H1 (cell line): ENCODE measurements at regions not wholly inside any gene's neighbourhood (a gene's known extent, or its start where the extent isn't known, plus 50 kb on each side); places are given as distances from the start of the nearest gene placed in this dataset.

Source experiments
- CTCF ChIA-PET: fragments of 300-600 bp; sonication (Branson Sonifier 250); formaldehyde crosslinking; loops from one replicate; lab custom pipeline; 2021; ENCODE audit not compliant: partially characterized antibody; lab: Charles Lee
- POLR2A ChIA-PET: fragments of 300-600 bp; sonication (Branson Sonifier 250); formaldehyde crosslinking; loops from one replicate; lab custom pipeline; 2021; ENCODE audit warnings: inconsistent platforms; ENCODE audit not compliant: partially characterized antibody; lab: Charles Lee
- DNase-seq, 2 experiments: peaks; one replicate each; pipeline versions ENCODE4 v3.0.0 to v3.0.0-alpha.2; 2010 to 2022; ENCODE audit warnings: low spot score in 2 of 2, low read depth in 1 of 2, mixed read lengths in 1 of 2
- FAIRE-seq: peaks from 2 replicates; lab custom pipeline; 2011; peaks lifted over from hg19 to GRCh38; lab: Jason Lieb, UNC
- H2AFZ ChIP-seq: 2 replicates; pipeline ENCODE4 v1.8.1; 2012; ENCODE audit warnings: low read length, inconsistent platforms
- H2AK5ac ChIP-seq: 2 replicates; pipeline ENCODE4 v1.6.1; 2013; ENCODE audit warnings: low read depth, low read length
- H2BK120ac ChIP-seq: replicated peaks from 2 replicates; pipeline ENCODE3; 2013; ENCODE audit warnings: low read depth, low read length, inconsistent platforms
- H2BK12ac ChIP-seq: 2 replicates; pipeline ENCODE4 v1.6.1; 2013; ENCODE audit warnings: low read depth, low read length
- H2BK15ac ChIP-seq: 2 replicates; pipeline ENCODE4 v1.6.1; 2013; ENCODE audit warnings: low read length
- H2BK20ac ChIP-seq: 2 replicates; pipeline ENCODE4 v1.6.1; 2013; ENCODE audit warnings: low read length
- H2BK5ac ChIP-seq: 2 replicates; pipeline ENCODE4 v1.6.1; 2013; ENCODE audit warnings: low read depth, low read length
- H3K14ac ChIP-seq: 2 replicates; pipeline ENCODE4 v1.6.1; 2013; ENCODE audit warnings: inconsistent platforms; ENCODE audit not compliant: insufficient read length
- H3K18ac ChIP-seq: 2 replicates; pipeline ENCODE4 v1.6.1; 2013; ENCODE audit warnings: low read length; ENCODE audit errors: extremely low read depth
- H3K23ac ChIP-seq: 2 replicates; pipeline ENCODE4 v1.6.1; 2013; ENCODE audit warnings: inconsistent platforms; ENCODE audit not compliant: insufficient read length
- H3K23me2 ChIP-seq: 2 replicates; pipeline ENCODE4 v1.6.1; 2013; ENCODE audit warnings: low read depth, low read length
- H3K27ac ChIP-seq: 2 replicates; pipeline ENCODE4 v1.6.1; 2011; ENCODE audit warnings: low read depth, low read length, inconsistent platforms
- H3K27me3 ChIP-seq, 4 experiments: replicated peaks in 1 of 4; 1 replicate in 1 of 4; 2 replicates in 3 of 4; pipeline versions ENCODE4 v1.6.1 to v1.8.1; 2011 to 2013; ENCODE audit warnings: low read length in 3 of 4, mild to moderate bottlenecking in 3 of 4, inconsistent platforms in 2 of 4, mixed read lengths in 2 of 4, moderate library complexity in 1 of 4; ENCODE audit not compliant: control insufficient read depth in 3 of 4, insufficient read depth in 3 of 4; ENCODE audit errors: extremely low read depth in 1 of 4
- H3K36me3 ChIP-seq, 4 experiments: 2 replicates each; pipeline versions ENCODE4 v1.6.1 to v1.8.1; 2011 to 2013; ENCODE audit warnings: mild to moderate bottlenecking in 4 of 4, low read length in 3 of 4, moderate library complexity in 2 of 4, control low read depth in 1 of 4, inconsistent platforms in 1 of 4; ENCODE audit not compliant: insufficient read depth in 4 of 4, control insufficient read depth in 2 of 4
- H3K4ac ChIP-seq: replicated peaks from 2 replicates; pipeline ENCODE3; 2013; ENCODE audit warnings: low read length, low read depth, mixed read lengths, inconsistent platforms; ENCODE audit not compliant: insufficient read length
- H3K4me1 ChIP-seq, 4 experiments: replicated peaks in 1 of 4; 1 replicate in 1 of 4; 2 replicates in 3 of 4; pipeline versions ENCODE4 v1.6.1 to v1.8.1; 2011 to 2013; ENCODE audit warnings: low read length in 3 of 4, inconsistent platforms in 2 of 4, mixed read lengths in 1 of 4; ENCODE audit not compliant: insufficient read depth in 4 of 4, control insufficient read depth in 3 of 4
- H3K4me2 ChIP-seq, 2 experiments: 2 replicates each; pipeline versions ENCODE4 v1.6.1 to v1.8.1; 2011 to 2013; ENCODE audit warnings: low read depth in 2 of 2, low read length in 2 of 2, control low read depth in 1 of 2, inconsistent platforms in 1 of 2, mild to moderate bottlenecking in 1 of 2; ENCODE audit not compliant: insufficient read depth in 1 of 2
- H3K4me3 ChIP-seq, 4 experiments: fragments of 200-600, 300-600 bp in 1 of 4; sonication (generic), shearing (Covaris generic), sonication (Bioruptor Twin) in 1 of 4; 2 replicates each; pipeline versions ENCODE4 v1.5.1 to v1.8.1; 2011 to 2016; ENCODE audit warnings: low read length in 4 of 4, low read depth in 3 of 4, control low read depth in 2 of 4, inconsistent platforms in 2 of 4, mild to moderate bottlenecking in 2 of 4, mixed read lengths in 1 of 4, moderate library complexity in 1 of 4; ENCODE audit not compliant: insufficient read depth in 2 of 4; ENCODE audit errors: extremely low read depth in 1 of 4
- H3K56ac ChIP-seq: replicated peaks from 2 replicates; pipeline ENCODE3; 2013; ENCODE audit warnings: low read depth, mild to moderate bottlenecking, mixed read lengths, low read length, inconsistent platforms; ENCODE audit not compliant: insufficient read length
- H3K79me1 ChIP-seq: 2 replicates; pipeline ENCODE4 v1.6.1; 2013; ENCODE audit warnings: low read depth, low read length, control low read depth
- H3K79me2 ChIP-seq, 2 experiments: 2 replicates each; pipeline versions ENCODE4 v1.6.1 to v1.8.1; 2012 to 2013; ENCODE audit warnings: low read length in 2 of 2, mild to moderate bottlenecking in 2 of 2, inconsistent platforms in 1 of 2; ENCODE audit not compliant: insufficient read depth in 2 of 2, control insufficient read depth in 1 of 2
- H3K9ac ChIP-seq, 4 experiments: replicated peaks in 1 of 4; 1 replicate in 1 of 4; 2 replicates in 3 of 4; pipeline versions ENCODE4 v1.6.1 to v1.8.1; 2011 to 2013; ENCODE audit warnings: low read depth in 3 of 4, low read length in 3 of 4, control low read depth in 2 of 4, mild to moderate bottlenecking in 2 of 4, moderate library complexity in 2 of 4, inconsistent platforms in 1 of 4; ENCODE audit errors: extremely low read depth in 1 of 4
- H3K9me3 ChIP-seq, 2 experiments: 2 replicates each; pipeline versions ENCODE4 v1.6.1 to v1.8.1; 2012 to 2013; ENCODE audit warnings: mild to moderate bottlenecking in 2 of 2, moderate library complexity in 2 of 2, control low read depth in 1 of 2, inconsistent platforms in 1 of 2, low read depth in 1 of 2, low read length in 1 of 2, mixed read lengths in 1 of 2; ENCODE audit not compliant: insufficient read depth in 2 of 2
- H4K20me1 ChIP-seq, 2 experiments: replicated peaks in 1 of 2; 2 replicates each; pipeline versions ENCODE3 to v1.8.1; 2011 to 2013; ENCODE audit warnings: inconsistent platforms in 2 of 2, low read length in 2 of 2, mild to moderate bottlenecking in 1 of 2; ENCODE audit not compliant: insufficient read depth in 2 of 2, control insufficient read depth in 1 of 2
- H4K5ac ChIP-seq: 2 replicates; pipeline ENCODE4 v1.6.1; 2013; ENCODE audit warnings: low read length, low read depth, mixed read lengths, inconsistent platforms; ENCODE audit not compliant: insufficient read length
- H4K8ac ChIP-seq: 2 replicates; pipeline ENCODE4 v1.8.0; 2013; ENCODE audit warnings: mild to moderate bottlenecking, moderate library complexity, low read length, inconsistent platforms; ENCODE audit not compliant: insufficient read depth; ENCODE audit errors: extremely low read depth
- H4K91ac ChIP-seq: replicated peaks from 2 replicates; pipeline ENCODE3; 2013; ENCODE audit warnings: low read length, mixed read lengths, inconsistent platforms; ENCODE audit not compliant: insufficient read length
- ASH2L ChIP-seq: fragments of 200-600, 300-600 bp; sonication (generic); IDR thresholded peaks from one replicate; pipeline ENCODE4 v1.7.1; 2017; ENCODE audit warnings: low read length
- CBX5 ChIP-seq: fragments of 300-800, 300-1000 bp; sonication (generic); IDR thresholded peaks from 2 replicates; pipeline ENCODE4 v1.7.1; 2016; ENCODE audit warnings: antibody characterized with exemption, low read length, low read depth
- EP300 ChIP-seq, 2 experiments: IDR thresholded peaks; 1 replicate in 1 of 2; 2 replicates in 1 of 2; pipeline ENCODE4 v1.6.1; 2011 to 2012; ENCODE audit warnings: low read depth in 2 of 2, low read length in 2 of 2, mild to moderate bottlenecking in 2 of 2, borderline replicate concordance in 1 of 2, inconsistent platforms in 1 of 2, moderate library complexity in 1 of 2
- EZH2 ChIP-seq: fragments of 200-600 bp; sonication (generic); IDR thresholded peaks from 2 replicates; pipeline ENCODE4 v1.7.1; 2012; ENCODE audit warnings: low read depth, mild to moderate bottlenecking, moderate library complexity, low read length, inconsistent platforms; ENCODE audit not compliant: severe bottlenecking
- GTF2F1 ChIP-seq: IDR thresholded peaks from 2 replicates; pipeline ENCODE4 v1.6.1; 2012; ENCODE audit warnings: low read depth, low read length, improper control_type of control experiment, borderline replicate concordance
- JUN ChIP-seq: IDR thresholded peaks from 2 replicates; pipeline ENCODE4 v1.6.1; 2011; ENCODE audit warnings: low read depth, mild to moderate bottlenecking, improper control_type of control experiment, low read length
- KDM5A ChIP-seq: fragments of 200-600 bp; IDR thresholded peaks from 2 replicates; pipeline ENCODE4 v1.7.1; 2012; ENCODE audit warnings: mild to moderate bottlenecking, low read length, inconsistent platforms, mixed read lengths
- NRF1 ChIP-seq: IDR thresholded peaks from 2 replicates; pipeline ENCODE4 v1.6.1; 2011; ENCODE audit warnings: mild to moderate bottlenecking, low read depth, low read length, improper control_type of control experiment
- RBBP5 ChIP-seq: IDR thresholded peaks from 2 replicates; pipeline ENCODE4 v1.7.1; 2012; ENCODE audit warnings: low read depth, mild to moderate bottlenecking, inconsistent platforms, low read length, moderate library complexity, borderline replicate concordance
- RNF2 ChIP-seq: fragments of 200-900, 300-1000 bp; sonication (generic); IDR thresholded peaks from 2 replicates; pipeline ENCODE4 v1.7.1; 2016; ENCODE audit warnings: borderline replicate concordance, low read depth, mild to moderate bottlenecking, antibody characterized with exemption, low read length; ENCODE audit not compliant: poor library complexity, severe bottlenecking; ENCODE audit errors: missing control alignments
- SP1 ChIP-seq: IDR thresholded peaks from 2 replicates; pipeline ENCODE4 v1.6.1; 2011; ENCODE audit warnings: low read depth, low read length
- TBP ChIP-seq: IDR thresholded peaks from 2 replicates; pipeline ENCODE4 v1.6.1; 2011; ENCODE audit warnings: low read depth, low read length, improper control_type of control experiment
- TEAD4 ChIP-seq: IDR thresholded peaks from 2 replicates; pipeline ENCODE4 v1.6.1; 2012; ENCODE audit warnings: low read depth, low read length, inconsistent platforms, mixed read lengths
- WGBS, 2 experiments: shearing (Covaris generic) in 1 of 2; methylation state at CpG; one replicate each; pipeline versions ENCODE4 v1.1.6 to v1.1.7; 2013 to 2015; ENCODE audit warnings: low lambda C conversion rate in 2 of 2, mixed read lengths in 2 of 2, inconsistent platforms in 1 of 2, low coverage in 1 of 2, missing lambda C conversion rate in 1 of 2; ENCODE audit not compliant: insufficient replicate concordance in 2 of 2, insufficient coverage in 1 of 2, insufficient read length in 1 of 2; ENCODE audit errors: extremely low coverage in 1 of 2, missing lambda C conversion rate in 1 of 2; 5-methylcytosine and 5-hydroxymethylcytosine counted together
- TF ChIP-seq, protein P1 (sequence below): IDR thresholded peaks from 2 replicates; pipeline ENCODE4 v1.6.1; 2012; ENCODE audit warnings: inconsistent platforms

DNA sequence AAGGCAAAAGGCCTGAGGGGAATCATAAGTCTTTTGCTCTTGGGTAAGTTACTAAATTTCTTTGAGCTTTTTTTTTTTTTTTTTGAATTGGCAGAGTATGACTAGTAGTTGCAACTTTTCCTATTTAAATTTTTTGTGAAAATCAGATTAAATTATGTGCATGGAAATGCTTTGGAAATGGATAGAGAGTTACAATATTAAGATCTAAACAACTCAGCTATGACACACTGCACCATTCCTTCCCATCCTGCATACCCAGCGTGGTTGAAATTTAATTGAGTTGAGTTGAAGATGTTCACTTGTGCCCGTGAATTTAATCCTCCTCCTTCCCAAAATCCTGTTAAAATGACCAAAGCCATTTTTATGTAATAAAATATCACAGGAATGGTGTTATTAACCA lies 296.4 kb downstream of the ACTL7B start:
- POLR2A ChIA-PET, result no interaction called here
- Histone ChIP-seq H3K9me3 (no peaks in the 10 kb centered on the region), H2BK120ac (no peak overlapping the region), H3K36me3 (no peaks in the 10 kb centered on the region), H3K4me1 (no peaks in the 10 kb centered on the region), H3K14ac (no peak overlapping the region), H3K27me3 (no peaks in the 10 kb centered on the region), H3K23me2 (no peaks in the 10 kb centered on the region), H3K4me3 (no peak overlapping the region), H2BK20ac (no peak overlapping the region), H3K56ac (no peak overlapping the region), H4K91ac (no peak overlapping the region), H3K4ac (no peak overlapping the region), H3K9ac (no peak overlapping the region), H3K4me2 (no peak overlapping the region), H2BK5ac (no peak overlapping the region), H2AK5ac (no peak overlapping the region), H3K79me1 (no peaks in the 10 kb centered on the region), H4K8ac (no peak overlapping the region), H3K18ac (no peak overlapping the region), H3K79me2 (no peaks in the 10 kb centered on the region), H3K27ac (no peak overlapping the region), H2AFZ (no peak overlapping the region), H4K20me1 (no peaks in the 10 kb centered on the region), H3K23ac (no peak overlapping the region), H2BK15ac (no peak overlapping the region), H4K5ac (no peak overlapping the region), H2BK12ac (no peak overlapping the region)
- WGBS, 2 experiments, result 72% methylated on average over 2 of the region's 2 CpGs; no CpG with 5 or more reads in 1 of the 2 experiments
- CTCF ChIA-PET, result interaction anchor here (0.7 to 1.6 kb wide), 4 partner anchors 24 to 114 kb away, joined by 3 to 5 read pairs (median 3); no protein-coding TSS in a partner anchor
- FAIRE-seq (no peak), DNase-seq (no peak)
- TF ChIP-seq GTF2F1, result no peak
- TF ChIP-seq, protein P1, sequence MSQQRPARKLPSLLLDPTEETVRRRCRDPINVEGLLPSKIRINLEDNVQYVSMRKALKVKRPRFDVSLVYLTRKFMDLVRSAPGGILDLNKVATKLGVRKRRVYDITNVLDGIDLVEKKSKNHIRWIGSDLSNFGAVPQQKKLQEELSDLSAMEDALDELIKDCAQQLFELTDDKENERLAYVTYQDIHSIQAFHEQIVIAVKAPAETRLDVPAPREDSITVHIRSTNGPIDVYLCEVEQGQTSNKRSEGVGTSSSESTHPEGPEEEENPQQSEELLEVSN, result no peak
- TF ChIP-seq TEAD4, result no peak
- TF ChIP-seq TBP, result no peak
- TF ChIP-seq NRF1, result no peak
- TF ChIP-seq ASH2L, result no peak
- no peak for TF ChIP-seq RNF2
- TF ChIP-seq KDM5A, result no peak
- TF ChIP-seq EZH2, result no peak
- TF ChIP-seq EP300 (IDR thresholded peaks at IDR 0.05; ENCODE audit: borderline replicate concordance in 1 of 2, low read depth in 2 of 2, low read length in 2 of 2), result no peak
- no peak for TF ChIP-seq CBX5
- no peak for TF ChIP-seq SP1
- no peak for TF ChIP-seq RBBP5
- no peak for TF ChIP-seq JUN
